ENCODE measurements at regions not wholly inside any gene's neighbourhood (a gene's known extent, or its start where the extent isn't known, plus 50 kb on each side); places are given as distances from the start of the nearest gene placed in this dataset.

GRCh38 chr4:186954956-186955355 lies 231.3 kb upstream of the FAT1 start:
- TF ChIP-seq CTCF (optimal IDR thresholded peaks at IDR 0.05 in 1 of 3, IDR thresholded peaks at IDR 0.05 in 1 of 3, conservative IDR thresholded peaks at IDR 0.05 in 1 of 3; ENCODE audit: extremely low read depth in 1 of 3, insufficient read depth in 2 of 3, low read length in 3 of 3) (no peak), EZH2 (IDR thresholded peaks at IDR 0.05; ENCODE audit: low read length) (no peak)
